Activated CD4-positive, alpha-beta T cell treated with anti-CD3 and anti-CD28 coated beads, Interleukin-10, Interleukin-2, amounts not matched to agents 100 ng/mL and 50 ng/mL, durations not matched to agents 16 hours and 8 hours (primary cell): ENCODE measurements at regions not wholly inside any gene's neighbourhood (a gene's known extent, or its start where the extent isn't known, plus 50 kb on each side); places are given as distances from the start of the nearest gene placed in this dataset.

ENCODE experiments used
- DNase-seq: peaks from one replicate; pipeline ENCODE4 v3.0.0-alpha.2; 2020

- DNase-seq: peak; percentile 80
Measured at GRCh38 chr15:70488002-70488605, 275.3 kb downstream of the UACA start.

- DNase-seq: no peak
Measured at GRCh38 chr15:70487387-70487740, 276.0 kb downstream of the UACA start.

GRCh38 chr15:70486451-70487386, 276.6 kb downstream of the UACA start:
- DNase-seq: peak; percentile 94

GRCh38 chr15:70486012-70486411, 277.3 kb downstream of the UACA start:
- no peak for DNase-seq

- DNase-seq: no peak
Measured at GRCh38 chr15:70484993-70485392, 278.4 kb downstream of the UACA start.

- no peak for DNase-seq
Measured at GRCh38 chr15:70483513-70483912, 279.8 kb downstream of the UACA start.

- DNase-seq: peak; percentile 90
Measured at GRCh38 chr15:70480196-70480856, 283.0 kb downstream of the UACA start.

- no peak for DNase-seq
Measured at GRCh38 chr15:70479785-70480184, 283.6 kb downstream of the UACA start.

- DNase-seq: no peak
Measured at GRCh38 chr15:70479056-70479455, 284.3 kb downstream of the UACA start.

- DNase-seq: peak; percentile 46
Measured at GRCh38 chr15:70478251-70478990, 284.9 kb downstream of the UACA start.

GRCh38 chr15:70477750-70478250, 285.6 kb downstream of the UACA start:
- no peak for DNase-seq

GRCh38 chr15:70476441-70476840, 286.9 kb downstream of the UACA start:
- no peak for DNase-seq

- DNase-seq: no peak
Measured at GRCh38 chr15:70475921-70476320, 287.4 kb downstream of the UACA start.

GRCh38 chr15:70475407-70475781, 288.0 kb downstream of the UACA start:
- DNase-seq: no peak

GRCh38 chr15:70474471-70475406, 288.6 kb downstream of the UACA start:
- DNase-seq: peak; percentile 52

GRCh38 chr15:70473581-70474370, 289.6 kb downstream of the UACA start:
- no peak for DNase-seq

GRCh38 chr15:70471517-70471916, 291.8 kb downstream of the UACA start:
- DNase-seq: no peak

- DNase-seq: no peak
Measured at GRCh38 chr15:70470556-70471191, 292.7 kb downstream of the UACA start.

GRCh38 chr15:70469651-70470555, 293.5 kb downstream of the UACA start:
- no peak for DNase-seq
